Activated naive CD4-positive, alpha-beta T cell treated with anti-CD3 and anti-CD28 coated beads, Interleukin-2, amount 50 U/mL, for 16 hours (primary cell): ENCODE measurements at regions not wholly inside any gene's neighbourhood (a gene's known extent, or its start where the extent isn't known, plus 50 kb on each side); places are given as distances from the start of the nearest gene placed in this dataset.

Experiments used
- DNase-seq: peaks from one replicate; pipeline ENCODE4 v3.0.0-alpha.2; 2020

- DNase-seq, result no peak
These were observed 196.6 kb downstream of the CYP26B1 start for GRCh38 chr2:71951083-71951468.

GRCh38 chr2:71950256-71951082, 197.2 kb downstream of the CYP26B1 start:
- no peak for DNase-seq

- no peak for DNase-seq
These were observed 198.2 kb downstream of the CYP26B1 start for GRCh38 chr2:71949537-71949798.

DNA sequence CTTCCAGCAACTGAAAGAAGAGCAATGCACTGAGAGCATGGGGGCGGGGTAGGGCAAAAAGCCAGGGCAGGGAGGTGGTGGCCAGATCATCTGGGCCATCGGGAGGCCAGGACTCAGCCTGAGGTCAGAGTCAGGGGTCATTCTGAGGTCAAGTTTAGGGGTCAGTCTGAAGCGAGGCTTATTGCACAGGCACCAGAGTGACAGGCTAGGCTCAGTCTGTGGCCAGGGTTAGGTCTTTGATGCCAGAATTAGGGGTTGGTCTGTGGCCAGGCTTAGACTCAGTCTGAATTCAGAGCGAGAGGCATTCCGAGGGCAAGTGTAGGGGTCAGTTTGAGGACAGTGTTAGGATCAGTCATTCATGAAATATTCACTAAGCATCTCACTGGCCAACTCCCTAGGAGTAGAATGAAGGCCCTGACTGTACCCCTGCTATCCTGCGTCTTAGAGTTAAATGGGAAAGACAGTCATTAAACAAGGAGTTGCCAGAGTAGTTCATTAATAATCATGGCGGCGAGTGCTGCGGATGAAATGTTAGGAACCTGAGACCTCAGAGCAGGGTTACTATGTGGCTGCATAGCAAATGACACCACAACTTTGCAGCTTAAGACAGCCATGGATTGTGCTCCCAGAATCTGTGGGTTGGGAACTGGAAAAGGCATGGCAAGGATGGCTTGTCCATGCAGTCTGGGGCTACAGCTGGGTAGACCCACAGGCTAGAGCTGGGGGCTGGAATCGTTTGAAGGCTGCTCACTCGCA, 198.7 kb downstream of the CYP26B1 start:
- DNase-seq, result no peak

- DNase-seq, result no peak
These were observed 199.9 kb downstream of the CYP26B1 start for GRCh38 chr2:71947809-71948208.

DNA sequence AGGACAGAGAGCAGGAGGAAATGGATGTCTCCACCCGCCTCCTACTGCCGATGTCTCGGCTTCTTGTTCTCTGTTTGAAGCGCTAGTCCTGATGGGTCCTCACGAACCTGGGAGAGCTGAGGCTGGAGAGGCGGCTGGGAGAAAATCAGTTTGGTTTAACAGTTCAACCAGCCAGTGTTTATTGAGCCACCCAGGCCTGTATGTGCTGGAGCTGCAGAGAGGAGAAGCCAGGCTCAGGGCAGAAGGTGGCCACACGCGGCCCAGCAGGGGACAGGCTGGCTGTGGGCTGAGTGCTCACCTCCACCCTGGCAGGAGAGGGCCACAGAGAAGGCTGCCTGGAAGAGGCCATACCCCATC, 202.1 kb downstream of the CYP26B1 start:
- DNase-seq, result no peak

- DNase-seq, result no peak
These were observed 202.7 kb downstream of the CYP26B1 start for GRCh38 chr2:71944806-71945602.

DNA sequence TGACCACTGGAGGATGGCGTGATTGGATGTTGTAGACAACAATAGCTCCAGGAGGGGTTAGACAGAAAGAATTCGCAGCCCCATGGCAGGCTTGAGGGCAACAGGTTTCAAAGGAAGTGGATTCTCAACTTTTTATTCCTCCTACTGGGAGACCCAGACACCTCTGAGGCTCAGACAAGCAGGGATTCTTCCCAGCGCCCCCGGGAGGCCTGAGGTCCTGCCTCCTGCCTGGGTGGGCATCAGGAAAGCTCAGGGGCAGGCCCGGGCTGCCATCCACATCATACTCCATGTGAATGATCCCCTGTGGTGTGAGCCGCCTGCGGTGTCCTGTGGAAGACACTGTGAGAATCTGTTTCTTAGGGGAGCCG, 203.5 kb downstream of the CYP26B1 start:
- DNase-seq, result no peak

- DNase-seq, result no peak
These were observed 204.2 kb downstream of the CYP26B1 start for GRCh38 chr2:71943238-71944182.

DNA sequence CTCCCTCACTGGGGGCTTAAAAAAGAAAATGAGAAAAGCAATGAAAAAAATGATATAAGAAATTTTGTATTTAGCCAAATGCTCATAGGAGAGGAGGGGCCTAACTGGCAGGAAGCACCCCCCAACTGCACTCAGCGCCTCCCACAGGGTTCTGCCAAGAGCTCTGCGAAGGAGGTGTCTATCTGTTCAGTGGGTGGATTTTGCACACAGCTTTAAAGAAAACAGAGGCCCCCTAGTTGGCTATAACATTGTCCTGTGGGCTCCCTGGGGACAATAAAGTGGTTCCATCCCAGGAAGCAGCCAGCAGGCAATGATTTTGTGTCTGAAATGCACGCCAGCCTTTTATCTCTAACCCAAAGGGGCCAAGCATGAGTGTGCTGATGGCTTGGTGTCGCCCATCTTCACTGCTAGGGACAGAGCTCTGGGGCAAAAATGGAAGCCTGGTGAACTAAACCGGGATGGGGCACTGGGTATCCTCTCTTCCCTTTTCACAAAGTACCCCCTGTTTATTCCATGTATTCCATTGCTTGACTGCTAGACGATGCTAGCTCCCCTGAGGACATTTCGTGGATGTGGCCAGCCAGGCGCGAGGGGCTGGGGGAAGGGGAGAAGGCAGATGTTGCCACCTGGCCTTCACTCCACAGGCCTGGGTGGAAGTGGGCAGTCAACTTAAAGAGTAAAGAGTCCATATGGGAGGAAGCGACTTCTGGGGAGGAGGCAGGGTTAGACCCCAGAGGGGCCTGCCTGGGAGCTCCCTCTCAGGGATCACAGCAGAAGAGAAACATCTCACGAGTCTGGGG, 205.7 kb downstream of the CYP26B1 start:
- no peak for DNase-seq

GRCh38 chr2:71940695-71941094, 207.0 kb downstream of the CYP26B1 start:
- no peak for DNase-seq

DNA sequence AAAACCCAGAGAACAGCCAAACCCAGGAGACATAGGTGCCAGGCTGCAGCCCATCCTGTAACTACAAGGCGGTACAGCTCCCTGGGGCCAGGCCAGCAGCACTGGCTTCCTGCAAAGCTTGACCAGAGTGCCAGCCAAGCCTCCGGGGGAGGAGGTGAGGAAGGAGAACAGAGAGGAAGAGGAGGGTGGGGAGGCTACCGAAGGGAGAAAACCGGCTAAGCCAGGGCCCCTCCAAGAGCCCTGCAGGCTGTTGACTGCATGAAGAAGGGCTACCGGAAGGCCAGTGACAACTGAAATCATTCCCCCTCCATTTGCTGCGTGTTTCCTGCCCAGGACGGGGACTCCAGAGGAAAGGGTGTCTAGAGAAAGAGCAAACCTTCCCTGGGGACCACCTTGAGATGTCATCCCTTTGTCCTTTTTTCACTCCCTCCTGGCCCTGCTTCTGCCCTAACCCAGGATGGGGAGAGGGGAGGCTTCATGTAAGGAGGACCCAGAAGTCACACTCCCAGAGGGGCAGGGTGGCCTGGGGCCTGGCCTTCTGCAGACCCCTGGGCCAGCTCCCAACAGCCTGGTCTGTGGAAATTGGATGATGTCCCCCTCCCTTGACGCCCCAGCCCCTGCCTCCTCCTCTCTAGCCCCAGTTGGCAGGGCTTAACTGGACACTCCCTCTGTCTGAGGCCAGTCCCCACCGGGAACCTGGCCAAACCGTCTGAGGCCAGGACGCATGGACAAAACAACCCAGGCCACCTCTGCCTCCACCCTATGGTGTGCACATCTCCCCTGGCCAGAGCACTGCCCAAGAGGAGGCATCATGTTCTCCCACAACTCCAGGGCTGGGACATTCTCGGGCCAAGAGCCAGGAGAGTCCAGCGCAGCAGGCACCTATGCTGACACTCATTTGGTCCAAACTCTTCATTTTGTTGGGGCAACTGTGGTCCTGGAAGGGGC, 207.8 kb downstream of the CYP26B1 start:
- no peak for DNase-seq

GRCh38 chr2:71938659-71939587, 208.7 kb downstream of the CYP26B1 start:
- no peak for DNase-seq

GRCh38 chr2:71938108-71938507, 209.6 kb downstream of the CYP26B1 start:
- no peak for DNase-seq

DNA sequence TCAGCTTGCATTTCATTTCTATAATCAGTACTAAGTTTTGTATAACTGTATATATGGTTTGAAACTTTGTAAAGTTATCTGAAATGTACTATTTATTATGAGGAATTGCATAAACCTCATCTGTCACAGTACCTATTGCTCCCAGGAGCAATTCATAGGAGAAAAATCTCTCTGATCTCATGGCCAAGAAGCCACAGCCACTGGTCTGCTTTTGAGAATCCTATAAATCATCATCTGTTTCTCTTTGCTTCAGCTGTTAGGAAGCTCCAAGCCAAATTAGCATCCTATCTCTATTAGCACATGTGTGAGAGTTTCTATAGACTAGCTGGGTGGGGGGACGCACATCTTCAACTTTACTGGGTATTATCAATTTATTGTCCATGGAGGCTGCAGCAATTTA, 210.3 kb downstream of the CYP26B1 start:
- no peak for DNase-seq

- DNase-seq, result no peak
These were observed 211.3 kb downstream of the CYP26B1 start for GRCh38 chr2:71936076-71937030.

DNA sequence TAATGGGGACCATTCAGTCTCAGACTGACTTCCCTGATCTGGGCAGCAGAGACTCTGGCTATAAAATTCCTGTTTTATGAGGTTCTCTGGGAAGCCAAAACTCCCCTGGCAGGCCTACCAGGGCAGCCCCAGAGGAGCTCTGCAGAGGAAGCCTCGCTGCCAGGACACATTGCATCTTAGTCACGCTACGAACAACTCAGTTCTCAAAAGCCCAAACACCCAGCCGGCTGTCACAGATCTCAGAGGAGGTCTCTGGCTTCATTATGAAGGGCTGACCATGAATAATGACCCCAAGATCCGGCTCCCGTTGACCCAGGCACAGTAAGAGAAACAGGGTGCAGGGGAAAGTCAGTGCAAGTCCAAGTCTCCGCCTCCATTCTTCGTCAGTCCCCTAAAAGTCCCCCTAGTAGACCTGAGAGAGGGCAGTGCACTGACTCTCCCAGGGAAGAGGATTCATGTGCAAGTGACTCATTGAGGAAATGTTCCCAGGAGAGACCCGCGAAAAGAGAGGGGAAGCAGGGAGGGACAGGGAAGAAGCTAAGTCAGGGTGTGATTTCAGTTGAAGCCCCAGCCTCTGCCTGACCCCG, 212.3 kb downstream of the CYP26B1 start:
- no peak for DNase-seq
